Neural cell (in vitro differentiated cells): ENCODE measurements at regions not wholly inside any gene's neighbourhood (a gene's known extent, or its start where the extent isn't known, plus 50 kb on each side); places are given as distances from the start of the nearest gene placed in this dataset.

Experiments
- H2AFZ ChIP-seq: fragments of 200-600, 300-800 bp; sonication (generic), shearing (Covaris generic); 2 replicates; pipeline ENCODE4 v1.6.0; 2014; ENCODE audit warnings: low read depth, mild to moderate bottlenecking, antibody characterized with exemption, low read length, moderate library complexity
- H3F3A ChIP-seq: fragments of 200-600 bp; shearing (Covaris generic); 2 replicates; pipeline ENCODE4 v1.6.1; 2016; ENCODE audit warnings: mild to moderate bottlenecking, moderate library complexity, mixed read lengths, antibody characterized with exemption, low read length; ENCODE audit not compliant: insufficient read depth, poor library complexity, severe bottlenecking
- H3K27ac ChIP-seq: fragments of 200-600, 300-800 bp; sonication (generic), shearing (Covaris generic); 2 replicates; pipeline ENCODE4 v1.5.1; 2014; ENCODE audit warnings: mild to moderate bottlenecking, low read length, moderate library complexity
- H3K27me3 ChIP-seq: fragments of 300-800, 200-600 bp; sonication (generic), shearing (Covaris generic); 2 replicates; pipeline ENCODE4 v1.6.0; 2014; ENCODE audit warnings: mild to moderate bottlenecking, low read depth, low read length, moderate library complexity; ENCODE audit not compliant: insufficient read depth
- H3K36me3 ChIP-seq: fragments of 300-800, 200-600 bp; sonication (generic), shearing (Covaris generic); 2 replicates; pipeline ENCODE4 v1.5.1; 2014; ENCODE audit warnings: mild to moderate bottlenecking, antibody characterized with exemption, low read length, moderate library complexity; ENCODE audit not compliant: insufficient read depth
- H3K4me2 ChIP-seq: fragments of 300-800, 200-600 bp; sonication (generic), shearing (Covaris generic); 2 replicates; pipeline ENCODE4 v1.6.0; 2014; ENCODE audit warnings: mild to moderate bottlenecking, low read length
- H3K4me3 ChIP-seq: fragments of 300-800, 200-600 bp; sonication (generic), shearing (Covaris generic); 2 replicates; pipeline ENCODE4 v1.5.1; 2014; ENCODE audit warnings: mild to moderate bottlenecking, low read length, moderate library complexity
- H3K79me2 ChIP-seq: fragments of 200-600 bp; shearing (Covaris generic); replicated peaks from 2 replicates; pipeline ENCODE4 v1.6.0; 2014; ENCODE audit warnings: mild to moderate bottlenecking, low read length, moderate library complexity; ENCODE audit not compliant: insufficient read depth
- H3K9ac ChIP-seq: fragments of 300-800, 200-600 bp; sonication (generic), shearing (Covaris generic); 2 replicates; pipeline ENCODE4 v1.6.1; 2016; ENCODE audit warnings: mild to moderate bottlenecking, low read length, mixed read lengths
- H3K9me2 ChIP-seq: fragments of 200-600 bp; shearing (Covaris generic); 2 replicates; pipeline ENCODE4 v1.6.1; 2016; ENCODE audit warnings: mild to moderate bottlenecking, low read length, mixed read lengths; ENCODE audit not compliant: insufficient read depth
- H3K9me3 ChIP-seq: fragments of 200-600, 300-800 bp; sonication (generic), shearing (Covaris generic); 2 replicates; pipeline ENCODE4 v1.6.1; 2016; ENCODE audit warnings: mild to moderate bottlenecking, mixed run types, low read length, moderate library complexity, mixed read lengths
- H4K20me1 ChIP-seq: fragments of 200-600 bp; shearing (Covaris generic); 2 replicates; pipeline ENCODE4 v1.6.1; 2016; ENCODE audit warnings: mild to moderate bottlenecking, mixed run types; ENCODE audit not compliant: insufficient read depth
- EP300 ChIP-seq: fragments of 450-650 bp; conservative IDR thresholded peaks from 2 replicates; pipeline ENCODE4 v1.6.1; 2014; ENCODE audit warnings: antibody characterized with exemption, mild to moderate bottlenecking, moderate library complexity; ENCODE audit not compliant: poor library complexity, severe bottlenecking
- EZH2 ChIP-seq: fragments of 200-600, 300-800 bp; shearing (Covaris generic), sonication (generic); IDR thresholded peaks from 2 replicates; pipeline ENCODE4 v1.6.1; 2014; ENCODE audit warnings: antibody characterized with exemption, low read length, borderline replicate concordance, mild to moderate bottlenecking; ENCODE audit not compliant: insufficient read depth, poor library complexity, severe bottlenecking
- MXI1 ChIP-seq: fragments of 450-650 bp; conservative IDR thresholded peaks from 2 replicates; pipeline ENCODE4 v1.6.1; 2014; ENCODE audit warnings: antibody characterized with exemption, mild to moderate bottlenecking; ENCODE audit not compliant: poor library complexity, severe bottlenecking
- POLR2AphosphoS5 ChIP-seq: IDR thresholded peaks from 2 replicates; pipeline ENCODE4 v1.6.1; 2012
- RAD21 ChIP-seq: fragments of 450-650 bp; conservative IDR thresholded peaks from 2 replicates; pipeline ENCODE4 v1.6.1; 2014; ENCODE audit warnings: antibody characterized with exemption, mild to moderate bottlenecking, moderate library complexity
- REST ChIP-seq: IDR thresholded peaks from 2 replicates; pipeline ENCODE4 v1.6.1; 2012; ENCODE audit warnings: borderline replicate concordance
- SMC3 ChIP-seq: fragments of 450-650 bp; conservative IDR thresholded peaks from 2 replicates; pipeline ENCODE4 v1.6.1; 2014; ENCODE audit warnings: antibody characterized with exemption, mild to moderate bottlenecking, moderate library complexity; ENCODE audit not compliant: poor library complexity
- TAF1 ChIP-seq: IDR thresholded peaks from 2 replicates; pipeline ENCODE4 v1.6.1; 2012; ENCODE audit warnings: low read depth
- TF ChIP-seq, protein P1 (sequence below): fragments of 450-650 bp; IDR thresholded peaks from 2 replicates; pipeline ENCODE4 v1.5.1; 2014; ENCODE audit warnings: antibody characterized with exemption, mild to moderate bottlenecking, moderate library complexity; ENCODE audit not compliant: poor library complexity, severe bottlenecking

- Histone ChIP-seq H3K79me2 (no peaks in the 10 kb centered on the region), H3K4me2 (no peak overlapping the region), H3F3A (no peaks in the 10 kb centered on the region), H3K36me3 (no peaks in the 10 kb centered on the region), H3K27me3 (no peaks in the 10 kb centered on the region), H3K9ac (no peak overlapping the region), H3K9me3 (no peaks in the 10 kb centered on the region), H3K4me3 (no peak overlapping the region), H2AFZ (no peak overlapping the region), H3K27ac (no peak overlapping the region), H3K9me2 (no peaks in the 10 kb centered on the region), H4K20me1 (no peaks in the 10 kb centered on the region)
- TF ChIP-seq RAD21, result no peak
- TF ChIP-seq, protein P1, sequence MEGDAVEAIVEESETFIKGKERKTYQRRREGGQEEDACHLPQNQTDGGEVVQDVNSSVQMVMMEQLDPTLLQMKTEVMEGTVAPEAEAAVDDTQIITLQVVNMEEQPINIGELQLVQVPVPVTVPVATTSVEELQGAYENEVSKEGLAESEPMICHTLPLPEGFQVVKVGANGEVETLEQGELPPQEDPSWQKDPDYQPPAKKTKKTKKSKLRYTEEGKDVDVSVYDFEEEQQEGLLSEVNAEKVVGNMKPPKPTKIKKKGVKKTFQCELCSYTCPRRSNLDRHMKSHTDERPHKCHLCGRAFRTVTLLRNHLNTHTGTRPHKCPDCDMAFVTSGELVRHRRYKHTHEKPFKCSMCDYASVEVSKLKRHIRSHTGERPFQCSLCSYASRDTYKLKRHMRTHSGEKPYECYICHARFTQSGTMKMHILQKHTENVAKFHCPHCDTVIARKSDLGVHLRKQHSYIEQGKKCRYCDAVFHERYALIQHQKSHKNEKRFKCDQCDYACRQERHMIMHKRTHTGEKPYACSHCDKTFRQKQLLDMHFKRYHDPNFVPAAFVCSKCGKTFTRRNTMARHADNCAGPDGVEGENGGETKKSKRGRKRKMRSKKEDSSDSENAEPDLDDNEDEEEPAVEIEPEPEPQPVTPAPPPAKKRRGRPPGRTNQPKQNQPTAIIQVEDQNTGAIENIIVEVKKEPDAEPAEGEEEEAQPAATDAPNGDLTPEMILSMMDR, result no peak
- no peak for TF ChIP-seq MXI1
- TF ChIP-seq TAF1, result no peak
- TF ChIP-seq EP300, result no peak
- no peak for TF ChIP-seq POLR2AphosphoS5
- TF ChIP-seq REST, result no peak
- TF ChIP-seq SMC3, result no peak
- no peak for TF ChIP-seq EZH2
Observed at GRCh38 chr6:134422426-134423231, 104.7 kb upstream of the SGK1 start.

DNA sequence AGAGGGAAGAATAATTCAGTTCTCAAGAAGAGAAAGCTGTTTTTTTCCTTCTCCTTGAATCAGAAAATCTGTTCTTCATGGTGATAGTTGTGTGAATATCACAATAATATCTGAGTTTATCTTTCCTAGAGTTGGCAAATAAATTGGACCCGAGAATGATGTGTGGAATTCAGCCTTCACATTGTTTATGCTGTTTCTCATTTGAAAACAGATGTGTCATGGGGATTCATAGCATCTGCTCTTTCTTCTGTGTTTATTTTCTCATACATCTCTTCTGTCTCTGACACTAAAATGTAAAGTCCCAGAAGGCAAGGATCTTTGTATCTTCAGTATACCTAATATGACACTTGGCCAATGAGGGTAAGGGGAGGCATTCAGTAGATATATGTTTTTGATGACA, 103.6 kb upstream of the SGK1 start:
- Histone ChIP-seq H2AFZ (no peak overlapping the region), H3K4me3 (no peak overlapping the region), H3K27me3 (no peaks in the 10 kb centered on the region), H3K4me2 (no peak overlapping the region), H3K79me2 (no peaks in the 10 kb centered on the region), H3K36me3 (no peaks in the 10 kb centered on the region), H4K20me1 (no peaks in the 10 kb centered on the region), H3K9me3 (no peaks in the 10 kb centered on the region), H3F3A (no peaks in the 10 kb centered on the region), H3K9ac (no peak overlapping the region), H3K9me2 (no peaks in the 10 kb centered on the region), H3K27ac (no peak overlapping the region)
- TF ChIP-seq REST (no peak), EZH2 (no peak), MXI1 (no peak)
